ENCODE measurements at regions not wholly inside any gene's neighbourhood (a gene's known extent, or its start where the extent isn't known, plus 50 kb on each side); places are given as distances from the start of the nearest gene placed in this dataset.
"Not testable (repeated sequence)": the region's sequence is repeated elsewhere in the genome, so short reads cannot be mapped to it uniquely, and the experiment has no call there.

DNA sequence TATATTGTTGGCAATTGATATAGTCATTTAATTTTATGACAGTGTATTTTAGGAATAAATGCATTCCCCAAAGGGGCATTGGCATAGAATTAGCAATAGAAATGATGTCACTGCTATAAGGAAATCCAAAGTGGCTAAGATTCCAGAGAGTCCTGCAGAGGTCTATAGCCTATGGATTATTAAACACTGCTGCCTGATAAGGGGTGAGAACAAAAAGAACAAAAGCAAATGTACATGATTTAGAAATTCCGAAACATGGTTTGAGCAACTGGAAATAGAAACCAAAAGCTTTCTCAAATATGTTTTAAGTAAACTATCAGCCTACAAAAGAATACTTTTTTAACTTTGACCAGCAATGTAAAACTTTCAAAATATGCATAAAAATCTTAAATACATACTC, 280.1 kb upstream of the RASGRP1 start:
- no peaks in the 10 kb centered on the region for H3K36me3 ChIP-seq (ENCODE audit: control insufficient read depth, insufficient read depth, low read length)
- no peaks in the 10 kb centered on the region for H3K4me1 ChIP-seq (ENCODE audit: control insufficient read depth, insufficient read depth, low read length)
- no peaks in the 10 kb centered on the region for H3K9me3 ChIP-seq (ENCODE audit: control insufficient read depth, low read length)
- no peak overlapping the region for H3K4me3 ChIP-seq (ENCODE audit: low read length)
- H3K27me3 ChIP-seq (ENCODE audit: control insufficient read depth, insufficient read depth, low read length) = no peaks in the 10 kb centered on the region
- H3K9ac ChIP-seq (ENCODE audit: low read length) = no peak overlapping the region

DNA sequence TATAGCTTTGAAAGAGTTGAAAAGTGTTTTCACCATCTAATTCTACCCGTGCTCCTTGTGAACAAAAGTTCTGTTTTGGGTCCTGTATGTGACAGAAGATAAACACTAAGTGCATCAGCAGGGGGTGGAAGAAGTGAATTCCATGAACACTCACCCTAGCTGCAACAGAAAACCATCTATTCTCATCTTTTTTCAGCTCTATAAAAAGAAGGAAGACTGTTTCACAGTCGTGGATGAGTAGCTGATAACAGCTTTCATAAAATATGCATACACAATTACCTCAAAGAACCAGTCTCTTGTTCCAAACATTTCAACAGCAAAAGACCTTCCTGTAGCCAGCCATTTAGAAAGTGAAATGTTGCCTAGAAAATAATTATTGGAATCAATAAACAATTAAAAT, 281.7 kb upstream of the RASGRP1 start:
- Histone ChIP-seq H3K4me1 (ENCODE audit: control insufficient read depth, insufficient read depth, low read length) (no peaks in the 10 kb centered on the region), H3K9ac (ENCODE audit: low read length) (no peak overlapping the region), H3K9me3 (ENCODE audit: control insufficient read depth, low read length) (no peaks in the 10 kb centered on the region), H3K36me3 (ENCODE audit: control insufficient read depth, insufficient read depth, low read length) (no peaks in the 10 kb centered on the region), H3K27me3 (ENCODE audit: control insufficient read depth, insufficient read depth, low read length) (no peaks in the 10 kb centered on the region), H3K4me3 (ENCODE audit: low read length) (no peak overlapping the region)

DNA sequence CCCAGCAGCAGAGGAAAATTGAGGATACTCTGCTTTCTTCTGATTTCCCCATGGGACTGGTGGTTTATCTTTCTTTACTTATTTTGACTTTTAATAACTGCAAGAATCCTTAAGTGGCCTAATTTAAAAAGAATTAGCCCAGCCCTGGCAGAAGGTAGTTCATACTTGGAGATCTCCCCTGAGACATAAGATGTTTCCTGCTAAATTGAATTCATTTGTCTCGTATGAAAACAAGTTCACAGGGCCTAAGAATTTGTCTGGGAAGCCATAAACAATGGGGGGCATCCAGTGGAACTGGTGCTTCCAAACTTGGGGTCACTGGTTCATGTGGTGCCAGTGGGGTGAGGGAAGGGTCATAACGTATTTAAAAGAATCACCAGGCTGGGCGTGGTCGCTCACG, 283.1 kb upstream of the RASGRP1 start:
- Histone ChIP-seq H3K36me3 (ENCODE audit: control insufficient read depth, insufficient read depth, low read length) (no peaks in the 10 kb centered on the region), H3K4me1 (ENCODE audit: control insufficient read depth, insufficient read depth, low read length) (no peaks in the 10 kb centered on the region), H3K9ac (ENCODE audit: low read length) (no peak overlapping the region), H3K27me3 (ENCODE audit: control insufficient read depth, insufficient read depth, low read length) (no peaks in the 10 kb centered on the region), H3K4me3 (ENCODE audit: low read length) (no peak overlapping the region), H3K9me3 (ENCODE audit: control insufficient read depth, low read length) (no peaks in the 10 kb centered on the region)

DNA sequence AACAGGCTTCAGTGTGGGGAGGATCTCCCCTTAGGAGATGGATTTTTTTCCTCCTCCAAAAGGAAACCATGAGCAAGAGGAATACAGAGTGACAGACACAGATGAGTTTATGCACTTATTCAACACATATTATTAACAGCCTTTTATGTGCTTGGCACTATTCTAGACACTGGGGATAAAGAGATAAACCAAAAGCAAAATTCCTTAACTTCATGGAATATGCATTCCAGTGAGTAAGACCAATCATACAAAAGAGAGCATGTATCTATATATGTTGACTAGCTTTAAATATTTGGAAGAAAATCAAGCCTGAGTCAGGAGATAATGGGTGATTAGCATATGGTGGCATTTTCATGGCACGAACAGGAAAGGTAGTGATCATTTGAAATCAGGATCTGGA, 284.4 kb upstream of the RASGRP1 start:
- H3K27me3 ChIP-seq (ENCODE audit: control insufficient read depth, insufficient read depth, low read length) = no peaks in the 10 kb centered on the region
- H3K36me3 ChIP-seq (ENCODE audit: control insufficient read depth, insufficient read depth, low read length) = no peaks in the 10 kb centered on the region
- H3K4me3 ChIP-seq (ENCODE audit: low read length) = no peak overlapping the region
- H3K4me1 ChIP-seq (ENCODE audit: control insufficient read depth, insufficient read depth, low read length) = no peaks in the 10 kb centered on the region
- H3K9me3 ChIP-seq (ENCODE audit: control insufficient read depth, low read length) = no peaks in the 10 kb centered on the region
- no peak overlapping the region for H3K9ac ChIP-seq (ENCODE audit: low read length)

- H3K4me1 ChIP-seq (ENCODE audit: control insufficient read depth, insufficient read depth, low read length); H3K36me3 ChIP-seq (ENCODE audit: control insufficient read depth, insufficient read depth, low read length); H3K9ac ChIP-seq (ENCODE audit: low read length); H3K27me3 ChIP-seq (ENCODE audit: control insufficient read depth, insufficient read depth, low read length); H3K9me3 ChIP-seq (ENCODE audit: control insufficient read depth, low read length); H3K4me3 ChIP-seq (ENCODE audit: low read length): not testable (repeated sequence)
Observed at GRCh38 chr15:38852188-38852587, 287.6 kb upstream of the RASGRP1 start.

DNA sequence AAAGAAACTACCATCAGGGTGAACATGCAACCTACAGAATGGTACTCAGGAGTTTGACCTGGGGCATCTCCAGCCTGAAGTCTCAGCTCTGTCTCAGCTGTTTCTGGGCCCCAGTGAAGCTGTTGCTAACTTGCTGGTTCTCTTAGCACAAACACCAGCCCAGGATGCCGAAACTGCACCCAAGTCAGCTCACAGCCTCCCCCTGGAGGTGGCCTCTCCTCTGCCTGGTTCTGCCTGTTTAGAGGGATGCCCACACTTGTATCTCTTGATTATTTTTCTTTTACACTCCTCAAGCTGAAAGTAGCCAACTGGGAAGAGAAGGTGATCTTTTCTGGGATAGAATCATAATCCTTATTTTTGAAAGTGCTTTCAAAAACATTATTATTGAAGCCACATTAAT, 289.0 kb upstream of the RASGRP1 start:
- no peaks in the 10 kb centered on the region for H3K4me1 ChIP-seq (ENCODE audit: control insufficient read depth, insufficient read depth, low read length)
- H3K9me3 ChIP-seq (ENCODE audit: control insufficient read depth, low read length) = no peaks in the 10 kb centered on the region
- H3K27me3 ChIP-seq (ENCODE audit: control insufficient read depth, insufficient read depth, low read length) = no peaks in the 10 kb centered on the region
- no peak overlapping the region for H3K9ac ChIP-seq (ENCODE audit: low read length)
- H3K4me3 ChIP-seq (ENCODE audit: low read length) = no peak overlapping the region
- no peaks in the 10 kb centered on the region for H3K36me3 ChIP-seq (ENCODE audit: control insufficient read depth, insufficient read depth, low read length)

DNA sequence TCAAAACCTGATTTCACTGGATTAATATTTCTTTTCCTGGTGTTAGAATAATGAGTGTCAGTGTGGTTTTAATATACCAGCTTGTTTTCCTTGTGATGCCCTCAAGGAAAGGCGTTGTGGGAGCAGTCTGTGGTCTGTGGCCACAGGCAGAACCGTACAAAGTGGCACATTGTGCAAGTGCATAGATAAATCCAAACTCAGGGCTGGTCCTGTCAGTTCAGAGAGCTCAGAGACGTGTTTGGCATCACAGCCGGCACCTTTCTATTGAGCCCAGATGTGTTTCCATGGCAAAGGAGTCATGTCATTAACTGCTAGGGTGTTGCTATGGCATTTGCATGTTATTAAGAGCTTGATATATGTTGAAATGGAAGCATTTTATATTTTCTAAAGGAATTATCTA, 289.9 kb upstream of the RASGRP1 start:
- Histone ChIP-seq H3K36me3 (ENCODE audit: control insufficient read depth, insufficient read depth, low read length) (no peaks in the 10 kb centered on the region), H3K4me3 (ENCODE audit: low read length) (no peak overlapping the region), H3K27me3 (ENCODE audit: control insufficient read depth, insufficient read depth, low read length) (no peaks in the 10 kb centered on the region), H3K9ac (ENCODE audit: low read length) (no peak overlapping the region), H3K4me1 (ENCODE audit: control insufficient read depth, insufficient read depth, low read length) (no peaks in the 10 kb centered on the region), H3K9me3 (ENCODE audit: control insufficient read depth, low read length) (no peaks in the 10 kb centered on the region)

DNA sequence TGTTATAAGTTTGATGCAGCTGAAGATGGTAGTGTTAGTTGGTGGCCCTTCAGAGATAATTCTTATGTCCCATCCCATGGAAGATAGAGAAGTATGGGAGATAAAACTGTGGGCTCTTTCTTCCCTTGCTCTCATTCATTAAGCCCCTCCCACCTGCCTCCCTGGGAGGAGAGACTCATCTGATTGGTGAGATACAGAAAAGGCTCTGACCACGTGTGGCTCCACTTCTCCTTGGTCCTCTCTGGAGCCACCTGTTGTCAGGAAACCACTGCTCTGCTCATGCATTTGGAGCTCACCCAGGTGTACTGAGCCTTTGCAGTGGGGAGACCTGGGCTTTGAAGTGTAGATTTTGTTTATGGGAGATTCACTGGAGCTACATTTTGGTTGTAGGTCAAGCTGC, 293.2 kb upstream of the RASGRP1 start:
- Histone ChIP-seq H3K9me3 (ENCODE audit: control insufficient read depth, low read length) (no peaks in the 10 kb centered on the region), H3K4me1 (ENCODE audit: control insufficient read depth, insufficient read depth, low read length) (no peaks in the 10 kb centered on the region), H3K4me3 (ENCODE audit: low read length) (no peak overlapping the region), H3K9ac (ENCODE audit: low read length) (no peak overlapping the region), H3K36me3 (ENCODE audit: control insufficient read depth, insufficient read depth, low read length) (no peaks in the 10 kb centered on the region), H3K27me3 (ENCODE audit: control insufficient read depth, insufficient read depth, low read length) (no peaks in the 10 kb centered on the region)

GRCh38 chr15:38859574-38859973, 295.0 kb upstream of the RASGRP1 start:
- Histone ChIP-seq H3K9ac (ENCODE audit: low read length) (no peak overlapping the region), H3K9me3 (ENCODE audit: control insufficient read depth, low read length) (no peaks in the 10 kb centered on the region), H3K4me3 (ENCODE audit: low read length) (no peak overlapping the region), H3K36me3 (ENCODE audit: control insufficient read depth, insufficient read depth, low read length) (no peaks in the 10 kb centered on the region), H3K4me1 (ENCODE audit: control insufficient read depth, insufficient read depth, low read length) (no peaks in the 10 kb centered on the region), H3K27me3 (ENCODE audit: control insufficient read depth, insufficient read depth, low read length) (no peaks in the 10 kb centered on the region)

DNA sequence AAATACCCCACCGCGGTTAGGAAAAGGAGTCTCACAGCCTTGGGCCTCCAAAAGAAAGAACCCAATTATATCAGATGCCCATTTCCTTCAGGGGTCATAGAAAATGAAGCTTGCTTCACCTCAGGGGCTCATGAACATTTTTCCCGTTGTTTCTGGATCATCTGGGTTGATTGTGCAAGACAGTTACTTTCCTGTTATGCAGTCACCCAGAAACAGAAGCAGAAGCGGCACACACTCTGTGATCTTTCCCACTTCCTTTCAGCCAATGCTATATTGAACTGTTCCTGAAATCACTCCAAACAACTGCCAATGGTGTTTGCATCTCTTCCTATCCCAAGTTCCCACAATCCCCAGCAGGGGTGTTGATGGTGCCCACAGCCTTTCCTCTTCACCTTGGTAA, 295.6 kb upstream of the RASGRP1 start:
- Histone ChIP-seq H3K36me3 (ENCODE audit: control insufficient read depth, insufficient read depth, low read length) (no peaks in the 10 kb centered on the region), H3K9me3 (ENCODE audit: control insufficient read depth, low read length) (no peaks in the 10 kb centered on the region), H3K27me3 (ENCODE audit: control insufficient read depth, insufficient read depth, low read length) (no peaks in the 10 kb centered on the region), H3K4me3 (ENCODE audit: low read length) (no peak overlapping the region), H3K4me1 (ENCODE audit: control insufficient read depth, insufficient read depth, low read length) (no peaks in the 10 kb centered on the region), H3K9ac (ENCODE audit: low read length) (no peak overlapping the region)

DNA sequence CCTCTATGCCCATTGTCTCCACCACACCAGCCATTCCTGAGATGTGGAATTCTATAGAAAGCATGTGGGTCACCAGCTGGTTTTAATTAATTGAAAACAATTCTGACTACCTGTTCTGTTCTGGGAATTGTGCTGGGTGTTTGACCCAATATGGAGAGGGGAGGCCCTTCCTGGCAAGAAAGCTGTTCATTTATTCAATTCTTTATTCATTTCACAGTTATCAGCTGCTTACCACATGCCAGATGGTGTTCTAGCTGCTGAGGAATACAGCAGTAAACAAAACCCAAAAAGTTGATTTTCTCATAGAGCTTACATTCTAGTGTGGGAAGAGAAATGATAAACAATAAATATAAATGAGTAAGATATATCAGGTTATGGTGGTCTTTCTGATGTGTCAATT, 296.1 kb upstream of the RASGRP1 start:
- H3K9ac ChIP-seq (ENCODE audit: low read length) = no peak overlapping the region
- H3K4me1 ChIP-seq (ENCODE audit: control insufficient read depth, insufficient read depth, low read length) = no peaks in the 10 kb centered on the region
- H3K9me3 ChIP-seq (ENCODE audit: control insufficient read depth, low read length) = no peaks in the 10 kb centered on the region
- no peaks in the 10 kb centered on the region for H3K36me3 ChIP-seq (ENCODE audit: control insufficient read depth, insufficient read depth, low read length)
- no peak overlapping the region for H3K4me3 ChIP-seq (ENCODE audit: low read length)
- no peaks in the 10 kb centered on the region for H3K27me3 ChIP-seq (ENCODE audit: control insufficient read depth, insufficient read depth, low read length)

- no peaks in the 10 kb centered on the region for H3K36me3 ChIP-seq (ENCODE audit: control insufficient read depth, insufficient read depth, low read length)
- H3K4me1 ChIP-seq (ENCODE audit: control insufficient read depth, insufficient read depth, low read length) = no peaks in the 10 kb centered on the region
- no peaks in the 10 kb centered on the region for H3K27me3 ChIP-seq (ENCODE audit: control insufficient read depth, insufficient read depth, low read length)
- H3K9me3 ChIP-seq (ENCODE audit: control insufficient read depth, low read length) = no peaks in the 10 kb centered on the region
- H3K9ac ChIP-seq (ENCODE audit: low read length) = no peak overlapping the region
- H3K4me3 ChIP-seq (ENCODE audit: low read length) = no peak overlapping the region
Observed at GRCh38 chr15:38861108-38861507, 296.5 kb upstream of the RASGRP1 start.

GRCh38 chr15:38862099-38862498, 297.5 kb upstream of the RASGRP1 start:
- no peak overlapping the region for H3K9ac ChIP-seq (ENCODE audit: low read length)
- H3K4me1 ChIP-seq (ENCODE audit: control insufficient read depth, insufficient read depth, low read length) = no peaks in the 10 kb centered on the region
- H3K27me3 ChIP-seq (ENCODE audit: control insufficient read depth, insufficient read depth, low read length) = no peaks in the 10 kb centered on the region
- no peak overlapping the region for H3K4me3 ChIP-seq (ENCODE audit: low read length)
- H3K9me3 ChIP-seq (ENCODE audit: control insufficient read depth, low read length) = no peaks in the 10 kb centered on the region
- no peaks in the 10 kb centered on the region for H3K36me3 ChIP-seq (ENCODE audit: control insufficient read depth, insufficient read depth, low read length)
